Activated CD8-positive, alpha-beta T cell treated with anti-CD3 and anti-CD28 coated beads for 36 hours (primary cell): ENCODE measurements at regions not wholly inside any gene's neighbourhood (a gene's known extent, or its start where the extent isn't known, plus 50 kb on each side); places are given as distances from the start of the nearest gene placed in this dataset.

Source experiments
- ATAC-seq: fragments of 200-7000 bp; cut with Tn5 transposase; one replicate; pipeline ENCODE4 v1.10.0; 2021; ENCODE audit warnings: mild to moderate bottlenecking, moderate library complexity
- CTCF ChIA-PET: fragments of 350-600 bp; sonication (Branson Sonifier 250); formaldehyde crosslinking; loops from one replicate; lab custom pipeline; 2021; ENCODE audit warnings: antibody characterized with exemption; lab: Charles Lee
- POLR2A ChIA-PET: fragments of 350-600 bp; sonication (Branson Sonifier 250); formaldehyde crosslinking; loops from one replicate; lab custom pipeline; 2021; ENCODE audit warnings: antibody characterized with exemption; lab: Charles Lee
- DNase-seq: peaks from one replicate; pipeline ENCODE4 v3.0.0-alpha.2; 2020
- H3K27ac Mint-ChIP-seq: one replicate; pipeline ENCODE4 v1.8.0; 2021; ENCODE audit warnings: mild to moderate bottlenecking, mixed read lengths
- H3K27me3 Mint-ChIP-seq: one replicate; pipeline ENCODE4 v1.8.0; 2021; ENCODE audit warnings: mixed read lengths
- H3K36me3 Mint-ChIP-seq: one replicate; pipeline ENCODE4 v1.8.0; 2021; ENCODE audit warnings: low read depth, mixed read lengths
- H3K4me1 Mint-ChIP-seq: one replicate; pipeline ENCODE4 v1.8.0; 2021; ENCODE audit warnings: low read depth, mixed read lengths
- H3K4me3 Mint-ChIP-seq: one replicate; pipeline ENCODE4 v1.8.0; 2021; ENCODE audit warnings: mild to moderate bottlenecking, moderate library complexity, mixed read lengths
- H3K9me3 Mint-ChIP-seq: one replicate; pipeline ENCODE4 v1.8.0; 2021; ENCODE audit warnings: mixed read lengths
- CTCF ChIP-seq: fragments of 200-600 bp; IDR thresholded peaks from one replicate; pipeline ENCODE4 v1.8.0; 2022; ENCODE audit warnings: antibody characterized with exemption, mild to moderate bottlenecking
- intact Hi-C: fragments of 100-400 bp; cut with micrococcal nuclease; formaldehyde crosslinking; loops from one replicate; pipeline ENCODE4 v1.10.0; 2022

DNA sequence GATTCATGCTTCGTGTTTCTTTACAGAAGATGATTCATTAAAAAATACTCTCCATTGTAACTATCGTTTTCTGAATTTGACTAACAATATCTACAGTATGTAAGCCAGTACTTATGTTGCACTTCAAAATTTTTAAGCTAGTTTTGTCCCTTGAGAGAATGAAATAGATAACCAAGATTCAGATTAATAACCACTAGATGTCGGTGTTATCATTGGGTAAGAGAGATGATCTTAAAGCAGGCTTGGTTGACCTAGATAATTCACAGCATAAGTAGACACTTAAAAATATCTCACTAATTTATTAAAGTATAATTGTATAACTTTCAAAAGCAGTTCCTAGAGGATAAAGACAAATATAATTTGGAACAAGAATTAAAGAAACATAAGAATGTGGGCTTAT lies 430.9 kb downstream of the C4orf33 start:
- Mint-ChIP-seq H3K9me3 (no peaks in the 10 kb centered on the region), H3K4me3 (no peak overlapping the region), H3K4me1 (no peaks in the 10 kb centered on the region), H3K27me3 (no peaks in the 10 kb centered on the region), H3K27ac (no peak overlapping the region), H3K36me3 (no peaks in the 10 kb centered on the region)
- DNase-seq, result no peak
- ChIA-PET CTCF (no interaction called here), POLR2A (no interaction called here)
- TF ChIP-seq CTCF, result no peak
- no peak for ATAC-seq
- intact Hi-C loops, result no loop called here

- H3K9me3 Mint-ChIP-seq, result no peaks in the 10 kb centered on the region
- intact Hi-C loops, result no loop called here
- no peaks in the 10 kb centered on the region for H3K36me3 Mint-ChIP-seq
- ChIA-PET POLR2A (no interaction called here), CTCF (no interaction called here)
- DNase-seq (no peak), ATAC-seq (no peak)
- no peak overlapping the region for H3K27ac Mint-ChIP-seq
- H3K4me3 Mint-ChIP-seq, result no peak overlapping the region
- H3K27me3 Mint-ChIP-seq, result no peaks in the 10 kb centered on the region
- no peaks in the 10 kb centered on the region for H3K4me1 Mint-ChIP-seq
- TF ChIP-seq CTCF, result no peak
These were observed 435.3 kb downstream of the C4orf33 start for GRCh38 chr4:129531253-129531652.

DNA sequence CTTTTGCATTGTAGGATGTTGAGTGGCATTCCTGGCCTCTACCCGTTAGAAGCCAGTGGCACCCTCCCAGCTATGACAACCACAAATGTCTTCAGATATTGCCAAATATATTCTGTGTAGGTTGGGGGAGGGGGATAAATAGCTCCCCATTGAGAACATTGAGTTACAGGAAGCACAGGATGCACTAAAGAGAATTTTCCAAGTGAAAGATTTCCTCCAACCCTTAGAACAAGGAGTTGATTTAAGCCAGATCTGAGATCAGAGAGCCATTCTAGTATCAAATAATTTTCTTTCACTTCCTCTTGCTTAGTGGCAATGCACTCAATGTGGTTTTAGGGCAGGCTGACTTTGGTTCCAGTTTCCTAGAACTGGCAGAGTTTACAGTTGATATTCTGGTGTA lies 436.6 kb downstream of the C4orf33 start:
- no peak overlapping the region for H3K27ac Mint-ChIP-seq

DNA sequence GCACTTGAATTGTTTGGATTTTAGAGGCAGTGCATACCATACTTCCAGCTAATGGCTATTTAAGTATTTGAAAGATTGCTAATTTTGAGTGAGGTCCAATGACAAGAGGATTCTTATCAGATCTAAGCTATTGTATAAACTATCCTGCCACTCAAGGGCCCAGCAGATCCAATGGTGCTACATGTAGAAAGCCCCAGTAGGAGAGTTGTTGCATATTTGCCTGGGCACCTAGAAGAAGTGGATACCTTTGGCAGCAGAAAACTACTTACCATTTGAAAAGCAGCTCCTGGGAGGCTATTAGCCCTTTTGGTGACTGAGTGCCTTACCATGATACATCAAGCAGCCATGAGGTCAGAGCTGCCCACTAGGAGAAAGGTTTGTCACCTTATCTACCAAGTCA lies 447.3 kb downstream of the C4orf33 start:
- Mint-ChIP-seq H3K4me3 (no peak overlapping the region), H3K9me3 (no peaks in the 10 kb centered on the region), H3K27me3 (no peaks in the 10 kb centered on the region), H3K27ac (no peak overlapping the region), H3K36me3 (no peaks in the 10 kb centered on the region), H3K4me1 (no peaks in the 10 kb centered on the region)
- no peak for TF ChIP-seq CTCF
- ChIA-PET CTCF (no interaction called here), POLR2A (no interaction called here)
- ATAC-seq (no peak), DNase-seq (no peak)
- intact Hi-C loops, result no loop called here

More for the DNA sequence above, 436.6 kb downstream of the C4orf33 start:
- ChIA-PET CTCF (no interaction called here), POLR2A (no interaction called here)
- ATAC-seq (no peak), DNase-seq (no peak)
- no peaks in the 10 kb centered on the region for H3K27me3 Mint-ChIP-seq
- H3K4me1 Mint-ChIP-seq, result no peaks in the 10 kb centered on the region
- no peak overlapping the region for H3K4me3 Mint-ChIP-seq
- no peaks in the 10 kb centered on the region for H3K9me3 Mint-ChIP-seq
- intact Hi-C loops, result no loop called here
- no peak for TF ChIP-seq CTCF
- no peaks in the 10 kb centered on the region for H3K36me3 Mint-ChIP-seq

- DNase-seq, result no peak
- Mint-ChIP-seq H3K36me3 (no peaks in the 10 kb centered on the region), H3K27me3 (no peaks in the 10 kb centered on the region), H3K9me3 (no peaks in the 10 kb centered on the region), H3K4me1 (no peaks in the 10 kb centered on the region), H3K4me3 (no peak overlapping the region), H3K27ac (no peak overlapping the region)
- ATAC-seq, result no peak
- TF ChIP-seq CTCF, result no peak
- intact Hi-C loops, result no loop called here
- ChIA-PET POLR2A (no interaction called here), CTCF (interaction anchor here (0.6 kb wide), 1 partner anchor 23 kb away, joined by 5 read pairs; no protein-coding TSS in a partner anchor)
These were observed 449.8 kb downstream of the C4orf33 start for GRCh38 chr4:129545599-129546278.
